Trophoblast cell (in vitro differentiated cells and primary cell): ENCODE measurements at regions not wholly inside any gene's neighbourhood (a gene's known extent, or its start where the extent isn't known, plus 50 kb on each side); places are given as distances from the start of the nearest gene placed in this dataset.

ENCODE experiments used
- DNase-seq, 2 donors: peaks; one replicate each; pipeline ENCODE4 v3.0.0-alpha.2; 2016
- H2AFZ ChIP-seq: 2 replicates; pipeline ENCODE4 v1.6.1; 2013; ENCODE audit warnings: low read length, moderate library complexity, mild to moderate bottlenecking; ENCODE audit not compliant: insufficient read depth, poor library complexity
- H2AK5ac ChIP-seq: 2 replicates; pipeline ENCODE4 v1.6.1; 2013; ENCODE audit warnings: mild to moderate bottlenecking, low read length
- H2BK120ac ChIP-seq: 2 replicates; pipeline ENCODE4 v1.6.1; 2013; ENCODE audit warnings: low read length, mild to moderate bottlenecking, moderate library complexity; ENCODE audit not compliant: insufficient read depth, poor library complexity
- H2BK12ac ChIP-seq: 2 replicates; pipeline ENCODE4 v1.6.1; 2013; ENCODE audit warnings: mild to moderate bottlenecking, low read length, moderate library complexity
- H2BK5ac ChIP-seq: 2 replicates; pipeline ENCODE4 v1.6.1; 2013; ENCODE audit warnings: low read length, low read depth, moderate library complexity, mild to moderate bottlenecking; ENCODE audit not compliant: poor library complexity
- H3K14ac ChIP-seq: 2 replicates; pipeline ENCODE4 v1.6.1; 2013; ENCODE audit warnings: mild to moderate bottlenecking, low read length
- H3K18ac ChIP-seq: 2 replicates; pipeline ENCODE4 v1.6.1; 2013; ENCODE audit warnings: mild to moderate bottlenecking, low read length
- H3K23ac ChIP-seq: 2 replicates; pipeline ENCODE4 v1.6.1; 2013; ENCODE audit warnings: low read length
- H3K27ac ChIP-seq: 2 replicates; pipeline ENCODE4 v1.5.1; 2013; ENCODE audit warnings: low read depth, mild to moderate bottlenecking, inconsistent platforms, low read length, moderate library complexity
- H3K27me3 ChIP-seq: 2 replicates; pipeline ENCODE4 v1.6.1; 2013; ENCODE audit warnings: inconsistent platforms, mild to moderate bottlenecking, low read length, moderate library complexity; ENCODE audit not compliant: insufficient read depth
- H3K36me3 ChIP-seq, 2 experiments: 1 replicate in 1 of 2; 2 replicates in 1 of 2; pipeline ENCODE4 v1.6.1; 2013; ENCODE audit warnings: low read length in 2 of 2, mild to moderate bottlenecking in 2 of 2, moderate library complexity in 1 of 2; ENCODE audit not compliant: insufficient read depth in 2 of 2, control insufficient read depth in 1 of 2
- H3K4ac ChIP-seq: 2 replicates; pipeline ENCODE4 v1.6.1; 2013; ENCODE audit warnings: low read depth, mild to moderate bottlenecking, low read length, moderate library complexity
- H3K4me1 ChIP-seq, 2 experiments: 1 replicate in 1 of 2; 2 replicates in 1 of 2; pipeline ENCODE4 v1.6.1; 2013; ENCODE audit warnings: low read length in 2 of 2, mild to moderate bottlenecking in 2 of 2, moderate library complexity in 1 of 2; ENCODE audit not compliant: insufficient read depth in 2 of 2, control insufficient read depth in 1 of 2
- H3K4me2 ChIP-seq: 2 replicates; pipeline ENCODE4 v1.6.1; 2013; ENCODE audit warnings: inconsistent platforms, mild to moderate bottlenecking, low read length, moderate library complexity
- H3K4me3 ChIP-seq: 2 replicates; pipeline ENCODE4 v1.5.1; 2013; ENCODE audit warnings: mild to moderate bottlenecking, low read depth, low read length, inconsistent platforms
- H3K79me1 ChIP-seq: one replicate; pipeline ENCODE4 v1.6.1; 2013; ENCODE audit warnings: low read length
- H3K79me2 ChIP-seq: 2 replicates; pipeline ENCODE4 v1.6.1; 2013; ENCODE audit warnings: low read length, mild to moderate bottlenecking; ENCODE audit not compliant: control insufficient read depth, insufficient read depth, poor library complexity
- H3K9ac ChIP-seq: 2 replicates; pipeline ENCODE4 v1.6.1; 2013; ENCODE audit warnings: mild to moderate bottlenecking, low read length
- H3K9me3 ChIP-seq: 2 replicates; pipeline ENCODE4 v1.6.1; 2013; ENCODE audit warnings: low read depth, mild to moderate bottlenecking, control low read depth, inconsistent platforms, low read length; ENCODE audit not compliant: insufficient read depth
- H4K12ac ChIP-seq: 2 replicates; pipeline ENCODE4 v1.6.1; 2013; ENCODE audit warnings: low read depth, mild to moderate bottlenecking, low read length, moderate library complexity
- H4K8ac ChIP-seq: 2 replicates; pipeline ENCODE4 v1.6.1; 2013; ENCODE audit warnings: low read depth, mild to moderate bottlenecking, low read length, moderate library complexity
- H4K91ac ChIP-seq: one replicate; pipeline ENCODE4 v1.6.1; 2013; ENCODE audit warnings: low read depth, mild to moderate bottlenecking, low read length, moderate library complexity
- WGBS: extraction: QIAGEN DNeasy Blood & Tissue Kit; methylation state at CpG from one replicate; pipeline ENCODE4 v1.1.7; 2013; ENCODE audit warnings: missing lambda C conversion rate; ENCODE audit not compliant: insufficient read length, insufficient coverage; ENCODE audit errors: extremely low coverage; 5-methylcytosine and 5-hydroxymethylcytosine counted together

DNA sequence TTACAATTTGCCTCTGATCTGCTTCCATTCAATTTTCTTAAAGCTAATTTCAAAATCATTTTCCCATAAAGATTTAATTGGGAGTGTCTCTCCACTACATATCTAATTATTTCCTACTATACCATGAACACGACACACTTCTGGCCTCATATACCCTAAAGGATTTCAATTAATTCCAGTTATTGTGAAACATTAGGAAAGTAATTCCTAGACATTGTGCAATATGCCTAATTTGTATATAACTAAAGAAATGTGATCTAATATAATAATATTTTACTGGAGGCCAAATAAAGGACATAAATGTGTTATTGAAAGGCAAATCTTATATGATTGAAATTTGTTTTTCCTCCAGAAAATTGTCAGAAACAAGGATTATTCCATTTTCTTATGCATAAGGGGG, 727.2 kb upstream of the ADGRL2 start:
- Histone ChIP-seq H2AFZ (no peak overlapping the region), H2BK12ac (no peak overlapping the region), H2BK5ac (no peak overlapping the region), H4K12ac (no peak overlapping the region), H3K18ac (no peak overlapping the region), H3K27ac (no peak overlapping the region), H2BK120ac (no peak overlapping the region), H3K4ac (no peak overlapping the region), H3K4me3 (no peak overlapping the region), H3K79me2 (no peaks in the 10 kb centered on the region), H4K8ac (no peak overlapping the region), H3K36me3 (no peaks in the 10 kb centered on the region), H3K9ac (no peak overlapping the region), H3K9me3 (no peaks in the 10 kb centered on the region), H3K4me2 (no peak overlapping the region), H3K23ac (no peak overlapping the region), H2AK5ac (no peak overlapping the region), H4K91ac (no peak overlapping the region), H3K79me1 (no peaks in the 10 kb centered on the region), H3K27me3 (no peaks in the 10 kb centered on the region), H3K4me1 (no peaks in the 10 kb centered on the region), H3K14ac (no peak overlapping the region)
- no peak for DNase-seq
- WGBS = no CpG with 5 or more reads among the region's 1 CpG

DNA sequence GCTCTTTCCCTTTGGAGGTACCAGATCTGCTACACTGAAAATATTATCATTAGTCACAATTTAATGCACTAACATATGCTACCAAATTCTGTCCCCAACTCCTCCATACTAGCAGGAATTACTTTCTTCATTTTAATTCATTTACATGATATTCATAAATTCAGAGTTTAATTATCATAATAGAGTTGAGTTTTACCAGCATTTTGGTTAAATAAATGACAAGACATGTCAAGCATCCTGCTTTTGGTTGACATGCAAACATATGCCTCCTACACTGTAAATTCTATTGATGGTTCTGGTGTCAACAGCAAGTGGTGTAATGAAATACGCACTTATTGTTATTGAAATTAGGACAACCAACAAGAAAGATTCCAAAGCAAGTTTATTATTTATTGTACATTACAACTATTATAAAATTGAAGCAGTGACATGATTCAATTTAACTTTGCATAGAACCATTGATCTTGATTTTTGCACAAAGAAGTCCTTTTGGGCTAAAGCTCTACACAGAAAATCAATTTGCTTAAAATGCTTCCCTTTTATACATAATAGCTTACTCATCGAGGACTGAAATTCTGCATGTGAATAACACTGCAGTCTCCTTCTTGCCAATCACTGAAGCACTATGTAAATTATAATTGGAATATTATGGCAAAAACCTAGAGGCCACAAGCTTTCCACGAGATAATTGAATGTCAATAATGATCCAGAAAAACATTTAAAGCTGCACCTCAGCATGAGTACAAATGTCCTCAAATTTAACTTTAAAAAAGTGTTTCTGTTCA, 728.6 kb upstream of the ADGRL2 start:
- Histone ChIP-seq H3K79me1 (no peaks in the 10 kb centered on the region), H3K18ac (no peak overlapping the region), H3K4me2 (no peak overlapping the region), H3K9me3 (no peaks in the 10 kb centered on the region), H2BK12ac (no peak overlapping the region), H3K27ac (no peak overlapping the region), H3K4me1 (no peaks in the 10 kb centered on the region), H2AK5ac (no peak overlapping the region), H2BK5ac (no peak overlapping the region), H4K12ac (no peak overlapping the region), H2BK120ac (no peak overlapping the region), H2AFZ (no peak overlapping the region), H3K27me3 (no peaks in the 10 kb centered on the region), H3K9ac (no peak overlapping the region), H4K8ac (no peak overlapping the region), H3K4ac (no peak overlapping the region), H3K4me3 (no peak overlapping the region), H3K14ac (no peak overlapping the region), H3K36me3 (no peaks in the 10 kb centered on the region), H3K23ac (no peak overlapping the region), H3K79me2 (no peaks in the 10 kb centered on the region), H4K91ac (no peak overlapping the region)
- no CpG with 5 or more reads among the region's 3 CpGs for WGBS
- no peak for DNase-seq

GRCh38 chr1:81071072-81071858, 729.5 kb upstream of the ADGRL2 start:
- DNase-seq = no peak
- Histone ChIP-seq H3K4me3 (no peak overlapping the region), H3K27ac (no peak overlapping the region), H2BK12ac (no peak overlapping the region), H3K36me3 (no peaks in the 10 kb centered on the region), H3K79me2 (no peaks in the 10 kb centered on the region), H4K8ac (no peak overlapping the region), H4K91ac (no peak overlapping the region), H3K4me1 (no peaks in the 10 kb centered on the region), H3K23ac (no peak overlapping the region), H3K27me3 (no peaks in the 10 kb centered on the region), H3K14ac (no peak overlapping the region), H3K4ac (no peak overlapping the region), H4K12ac (no peak overlapping the region), H3K4me2 (no peak overlapping the region), H3K9me3 (no peaks in the 10 kb centered on the region), H3K18ac (no peak overlapping the region), H2BK5ac (no peak overlapping the region), H2BK120ac (no peak overlapping the region), H3K9ac (no peak overlapping the region), H2AFZ (no peak overlapping the region), H3K79me1 (no peaks in the 10 kb centered on the region), H2AK5ac (no peak overlapping the region)
- WGBS = no CpG with 5 or more reads among the region's 1 CpG

- no peaks in the 10 kb centered on the region for H3K27me3 ChIP-seq
- H2BK12ac ChIP-seq = no peak overlapping the region
- no peak overlapping the region for H4K8ac ChIP-seq
- H3K27ac ChIP-seq = no peak overlapping the region
- no peak overlapping the region for H3K4me2 ChIP-seq
- no peaks in the 10 kb centered on the region for H3K4me1 ChIP-seq
- no peak overlapping the region for H3K4ac ChIP-seq
- no CpG with 5 or more reads among the region's 3 CpGs for WGBS
- H3K79me1 ChIP-seq = no peaks in the 10 kb centered on the region
- H3K18ac ChIP-seq = no peak overlapping the region
- no peak overlapping the region for H2AK5ac ChIP-seq
- no peak overlapping the region for H3K14ac ChIP-seq
- no peaks in the 10 kb centered on the region for H3K79me2 ChIP-seq
- no peak overlapping the region for H3K23ac ChIP-seq
- H3K9me3 ChIP-seq = no peaks in the 10 kb centered on the region
- H3K36me3 ChIP-seq = no peaks in the 10 kb centered on the region
- no peak overlapping the region for H3K4me3 ChIP-seq
- DNase-seq = no peak
- H2AFZ ChIP-seq = no peak overlapping the region
- H2BK120ac ChIP-seq = no peak overlapping the region
- H4K91ac ChIP-seq = no peak overlapping the region
- no peak overlapping the region for H4K12ac ChIP-seq
- no peak overlapping the region for H3K9ac ChIP-seq
- H2BK5ac ChIP-seq = no peak overlapping the region
Measured at GRCh38 chr1:81069856-81070255, 730.9 kb upstream of the ADGRL2 start.
